ENCODE measurements at regions not wholly inside any gene's neighbourhood (a gene's known extent, or its start where the extent isn't known, plus 50 kb on each side); places are given as distances from the start of the nearest gene placed in this dataset.
"Not testable (repeated sequence)": the region's sequence is repeated elsewhere in the genome, so short reads cannot be mapped to it uniquely, and the experiment has no call there.

DNA sequence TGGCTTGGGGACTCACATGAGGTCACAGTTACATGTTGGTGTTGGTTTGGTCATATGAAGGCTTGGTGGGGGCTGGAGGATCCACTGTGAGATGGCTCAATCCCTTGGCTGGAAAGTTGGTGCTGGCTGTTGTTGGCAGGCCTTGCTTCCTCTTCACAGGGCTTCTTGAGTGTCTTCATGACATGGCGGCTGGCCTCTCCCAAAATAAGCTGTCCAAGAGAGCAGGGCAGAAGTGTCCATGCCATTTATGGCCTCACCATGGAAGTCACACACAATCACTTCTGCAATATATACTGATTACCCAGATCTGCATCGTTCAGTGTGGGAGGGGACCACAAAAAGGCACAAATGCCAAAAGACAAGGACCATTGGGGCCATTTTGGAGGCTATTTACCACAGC is 61.4 kb downstream of the FOXD4L1 start:
- TF ChIP-seq POLR2A, CTCF (IDR thresholded peaks at IDR 0.05): not testable (repeated sequence)
